Vagina (tissue), 2 donors: ENCODE measurements at regions not wholly inside any gene's neighbourhood (a gene's known extent, or its start where the extent isn't known, plus 50 kb on each side); places are given as distances from the start of the nearest gene placed in this dataset.

Source experiments
- POLR2AphosphoS5 ChIP-seq, 2 donors: sonication (generic); formaldehyde crosslinking; IDR thresholded peaks; one replicate each; pipeline ENCODE4 v1.9.0; 2017; ENCODE audit warnings: antibody characterized with exemption in 2 of 2, mild to moderate bottlenecking in 2 of 2, low read depth in 1 of 2; ENCODE audit not compliant: insufficient read depth in 1 of 2
- TF ChIP-seq, protein P1 (sequence below), 3 experiments: fragments of 450-650 bp in 2 of 3; fragments of 200-600 bp in 1 of 3; sonication (generic) in 1 of 3; IDR thresholded peaks; one replicate each; pipeline ENCODE4 v1.5.1; 2017 to 2019; ENCODE audit warnings: antibody characterized with exemption in 3 of 3, mild to moderate bottlenecking in 2 of 3, moderate library complexity in 2 of 3

GRCh38 chrX:54641530-54641929, 111.5 kb downstream of the GNL3L start:
- no peak for TF ChIP-seq POLR2AphosphoS5 (IDR thresholded peaks at IDR 0.05; ENCODE audit: insufficient read depth in 1 of 2, low read depth in 1 of 2)
- TF ChIP-seq, protein P1, sequence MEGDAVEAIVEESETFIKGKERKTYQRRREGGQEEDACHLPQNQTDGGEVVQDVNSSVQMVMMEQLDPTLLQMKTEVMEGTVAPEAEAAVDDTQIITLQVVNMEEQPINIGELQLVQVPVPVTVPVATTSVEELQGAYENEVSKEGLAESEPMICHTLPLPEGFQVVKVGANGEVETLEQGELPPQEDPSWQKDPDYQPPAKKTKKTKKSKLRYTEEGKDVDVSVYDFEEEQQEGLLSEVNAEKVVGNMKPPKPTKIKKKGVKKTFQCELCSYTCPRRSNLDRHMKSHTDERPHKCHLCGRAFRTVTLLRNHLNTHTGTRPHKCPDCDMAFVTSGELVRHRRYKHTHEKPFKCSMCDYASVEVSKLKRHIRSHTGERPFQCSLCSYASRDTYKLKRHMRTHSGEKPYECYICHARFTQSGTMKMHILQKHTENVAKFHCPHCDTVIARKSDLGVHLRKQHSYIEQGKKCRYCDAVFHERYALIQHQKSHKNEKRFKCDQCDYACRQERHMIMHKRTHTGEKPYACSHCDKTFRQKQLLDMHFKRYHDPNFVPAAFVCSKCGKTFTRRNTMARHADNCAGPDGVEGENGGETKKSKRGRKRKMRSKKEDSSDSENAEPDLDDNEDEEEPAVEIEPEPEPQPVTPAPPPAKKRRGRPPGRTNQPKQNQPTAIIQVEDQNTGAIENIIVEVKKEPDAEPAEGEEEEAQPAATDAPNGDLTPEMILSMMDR (IDR thresholded peaks at IDR 0.05): no peak
